Lower leg skin (tissue), 3 donors: ENCODE measurements at regions not wholly inside any gene's neighbourhood (a gene's known extent, or its start where the extent isn't known, plus 50 kb on each side); places are given as distances from the start of the nearest gene placed in this dataset.

Experiments
- POLR2A ChIP-seq, 2 donors: fragments of 450-650 bp; IDR thresholded peaks; one replicate each; pipeline ENCODE4 v1.6.1; 2016 to 2017; ENCODE audit warnings: antibody characterized with exemption in 2 of 2, mild to moderate bottlenecking in 1 of 2, moderate library complexity in 1 of 2
- TF ChIP-seq, protein P1 (sequence below), 3 donors: fragments of 450-650 bp; IDR thresholded peaks; one replicate each; pipeline ENCODE4 v1.5.1; 2016; ENCODE audit warnings: antibody characterized with exemption in 3 of 3, mild to moderate bottlenecking in 3 of 3, moderate library complexity in 2 of 3

DNA sequence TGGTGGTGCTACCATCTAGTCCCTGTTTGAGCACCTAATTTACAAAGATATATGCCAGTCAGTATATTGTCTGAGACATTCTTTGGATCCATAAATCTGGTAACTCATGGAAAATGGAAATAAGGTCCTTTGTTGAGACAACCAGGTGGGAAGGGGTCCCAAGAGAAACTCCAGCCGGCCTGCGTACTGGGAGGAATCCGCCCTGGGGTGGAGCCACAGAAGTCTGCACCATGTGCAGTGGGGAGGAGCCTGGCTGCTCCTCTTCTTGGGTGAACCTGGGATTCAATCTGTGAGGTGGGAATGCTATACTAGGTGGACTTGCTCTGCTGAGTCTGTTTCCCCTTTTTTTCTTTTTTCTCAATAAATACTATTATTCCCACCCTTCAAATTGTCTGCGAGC is 339.2 kb upstream of the TNRC6C start:
- TF ChIP-seq, protein P1, sequence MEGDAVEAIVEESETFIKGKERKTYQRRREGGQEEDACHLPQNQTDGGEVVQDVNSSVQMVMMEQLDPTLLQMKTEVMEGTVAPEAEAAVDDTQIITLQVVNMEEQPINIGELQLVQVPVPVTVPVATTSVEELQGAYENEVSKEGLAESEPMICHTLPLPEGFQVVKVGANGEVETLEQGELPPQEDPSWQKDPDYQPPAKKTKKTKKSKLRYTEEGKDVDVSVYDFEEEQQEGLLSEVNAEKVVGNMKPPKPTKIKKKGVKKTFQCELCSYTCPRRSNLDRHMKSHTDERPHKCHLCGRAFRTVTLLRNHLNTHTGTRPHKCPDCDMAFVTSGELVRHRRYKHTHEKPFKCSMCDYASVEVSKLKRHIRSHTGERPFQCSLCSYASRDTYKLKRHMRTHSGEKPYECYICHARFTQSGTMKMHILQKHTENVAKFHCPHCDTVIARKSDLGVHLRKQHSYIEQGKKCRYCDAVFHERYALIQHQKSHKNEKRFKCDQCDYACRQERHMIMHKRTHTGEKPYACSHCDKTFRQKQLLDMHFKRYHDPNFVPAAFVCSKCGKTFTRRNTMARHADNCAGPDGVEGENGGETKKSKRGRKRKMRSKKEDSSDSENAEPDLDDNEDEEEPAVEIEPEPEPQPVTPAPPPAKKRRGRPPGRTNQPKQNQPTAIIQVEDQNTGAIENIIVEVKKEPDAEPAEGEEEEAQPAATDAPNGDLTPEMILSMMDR (IDR thresholded peaks at IDR 0.05): no peak
- TF ChIP-seq POLR2A (IDR thresholded peaks at IDR 0.05): no peak
